ENCODE measurements at regions not wholly inside any gene's neighbourhood (a gene's known extent, or its start where the extent isn't known, plus 50 kb on each side); places are given as distances from the start of the nearest gene placed in this dataset.

- Histone ChIP-seq H3K9ac (ENCODE audit: low read length) (no peak overlapping the region), H3K27ac (ENCODE audit: low read length in 2 of 2) (no peak overlapping the region), H4K20me1 (ENCODE audit: control insufficient read depth, insufficient read depth, low read length, poor library complexity, severe bottlenecking) (no peaks in the 10 kb centered on the region), H3K4me2 (replicated peaks; ENCODE audit: low read depth, low read length, poor library complexity, severe bottlenecking) (no peak overlapping the region), H3K27me3 (replicated peaks in 1 of 4; ENCODE audit: control extremely low read depth in 1 of 4, control insufficient read depth in 3 of 4, insufficient read depth in 4 of 4, low read length in 3 of 4) (no peaks in the 10 kb centered on the region), H3K9me3 (ENCODE audit: control extremely low read depth in 1 of 3, control insufficient read depth in 2 of 3, insufficient read depth in 1 of 3, low read length in 2 of 3) (peaks cover 0 to 10% (median 0%) of the 10 kb centered on the region in 3 donors), H3K4me3 (ENCODE audit: control extremely low read depth in 1 of 5, extremely low read depth in 1 of 5, insufficient read depth in 1 of 5, low read depth in 2 of 5, low read length in 4 of 5) (no peak overlapping the region), H3K4me1 (ENCODE audit: control insufficient read depth in 2 of 2, insufficient read depth in 2 of 2, low read length in 2 of 2) (no peaks in the 10 kb centered on the region), H3K79me2 (ENCODE audit: control insufficient read depth, insufficient read depth, low read length) (no peaks in the 10 kb centered on the region), H2AFZ (ENCODE audit: insufficient read depth, low read depth, low read length, poor library complexity, severe bottlenecking) (no peak overlapping the region), H3K36me3 (replicated peaks in 1 of 2; ENCODE audit: control extremely low read depth in 1 of 2, control insufficient read depth in 1 of 2, extremely low read depth in 1 of 2, insufficient read depth in 2 of 2, low read length in 1 of 2) (no peaks in the 10 kb centered on the region)
- CTCF ChIA-PET = no interaction called here
- intact Hi-C loops (cut with micrococcal nuclease) = no loop called here
- Mint-ChIP-seq H3K27ac (no peak overlapping the region), H3K27me3 (no peaks in the 10 kb centered on the region), H3K4me3 (no peak overlapping the region), H3K9me3 (ENCODE audit: insufficient read depth) (peaks cover 5% of the 10 kb centered on the region), H3K4me1 (no peaks in the 10 kb centered on the region)
- POLR2A ChIA-PET = no interaction called here
- ATAC-seq (ENCODE audit: low read depth) (no peak), DNase-seq (no peak)
- TF ChIP-seq CTCF (IDR thresholded peaks at IDR 0.05) (no peak), EZH2 (IDR thresholded peaks at IDR 0.05; ENCODE audit: borderline replicate concordance, insufficient read depth, low read depth, low read length, poor library complexity, severe bottlenecking) (no peak)
Observed at GRCh38 chr2:67103157-67103556, 294.0 kb upstream of the ETAA1 start.

GRCh38 chr2:67108231-67108630, 288.9 kb upstream of the ETAA1 start:
- WGBS (ENCODE audit: insufficient coverage) = 71% methylated on average over 1 of the region's 2 CpGs

More at GRCh38 chr2:67108231-67108630, 288.9 kb upstream of the ETAA1 start:
- Mint-ChIP-seq H3K4me3 (no peak overlapping the region), H3K27me3 (no peaks in the 10 kb centered on the region), H3K27ac (no peak overlapping the region), H3K4me1 (no peaks in the 10 kb centered on the region), H3K9me3 (ENCODE audit: insufficient read depth) (peaks cover 2% of the 10 kb centered on the region)
- H3K9me3 ChIP-seq (ENCODE audit: control extremely low read depth in 1 of 3, control insufficient read depth in 2 of 3, insufficient read depth in 1 of 3, low read length in 2 of 3) = peaks cover 0 to 8% (median 0%) of the 10 kb centered on the region in 3 donors
- TF ChIP-seq EZH2 (IDR thresholded peaks at IDR 0.05; ENCODE audit: borderline replicate concordance, insufficient read depth, low read depth, low read length, poor library complexity, severe bottlenecking) = no peak
- no peak for TF ChIP-seq CTCF (IDR thresholded peaks at IDR 0.05)
- H3K27ac ChIP-seq (ENCODE audit: low read length in 2 of 2) = no peak overlapping the region
- H4K20me1 ChIP-seq (ENCODE audit: control insufficient read depth, insufficient read depth, low read length, poor library complexity, severe bottlenecking) = no peaks in the 10 kb centered on the region
- ChIA-PET POLR2A (no interaction called here), CTCF (no interaction called here)
- intact Hi-C loops (cut with micrococcal nuclease) = no loop called here
- H3K4me2 ChIP-seq (replicated peaks; ENCODE audit: low read depth, low read length, poor library complexity, severe bottlenecking) = no peak overlapping the region
- no peaks in the 10 kb centered on the region for H3K79me2 ChIP-seq (ENCODE audit: control insufficient read depth, insufficient read depth, low read length)
- no peaks in the 10 kb centered on the region for H3K36me3 ChIP-seq (replicated peaks in 1 of 2; ENCODE audit: control extremely low read depth in 1 of 2, control insufficient read depth in 1 of 2, extremely low read depth in 1 of 2, insufficient read depth in 2 of 2, low read length in 1 of 2)
- H3K27me3 ChIP-seq (replicated peaks in 1 of 4; ENCODE audit: control extremely low read depth in 1 of 4, control insufficient read depth in 3 of 4, insufficient read depth in 4 of 4, low read length in 3 of 4) = no peaks in the 10 kb centered on the region
- ATAC-seq (ENCODE audit: low read depth) (no peak), DNase-seq (no peak)
- no peak overlapping the region for H3K4me3 ChIP-seq (ENCODE audit: control extremely low read depth in 1 of 5, extremely low read depth in 1 of 5, insufficient read depth in 1 of 5, low read depth in 2 of 5, low read length in 4 of 5)
- H3K9ac ChIP-seq (ENCODE audit: low read length) = no peak overlapping the region
- no peaks in the 10 kb centered on the region for H3K4me1 ChIP-seq (ENCODE audit: control insufficient read depth in 2 of 2, insufficient read depth in 2 of 2, low read length in 2 of 2)
- no peak overlapping the region for H2AFZ ChIP-seq (ENCODE audit: insufficient read depth, low read depth, low read length, poor library complexity, severe bottlenecking)
